IPS-20b (cell line): ENCODE measurements at regions not wholly inside any gene's neighbourhood (a gene's known extent, or its start where the extent isn't known, plus 50 kb on each side); places are given as distances from the start of the nearest gene placed in this dataset.
"Not testable (repeated sequence)": the region's sequence is repeated elsewhere in the genome, so short reads cannot be mapped to it uniquely, and the experiment has no call there.

Source experiments
- H3K27ac ChIP-seq: one replicate; pipeline ENCODE4 v1.5.1; 2013; ENCODE audit warnings: low read length
- H3K27me3 ChIP-seq: 2 replicates; pipeline ENCODE4 v1.6.1; 2013; ENCODE audit warnings: mild to moderate bottlenecking, low read length, inconsistent platforms; ENCODE audit not compliant: insufficient read depth
- H3K36me3 ChIP-seq: 2 replicates; pipeline ENCODE4 v1.6.1; 2013; ENCODE audit warnings: low read depth, mild to moderate bottlenecking, inconsistent platforms, low read length, moderate library complexity; ENCODE audit not compliant: insufficient read depth
- H3K4me1 ChIP-seq: 2 replicates; pipeline ENCODE4 v1.6.1; 2013; ENCODE audit warnings: mild to moderate bottlenecking, control low read depth, inconsistent platforms, low read length, moderate library complexity; ENCODE audit not compliant: insufficient read depth
- H3K4me3 ChIP-seq: 2 replicates; pipeline ENCODE4 v1.5.1; 2013; ENCODE audit warnings: mild to moderate bottlenecking, low read length, inconsistent platforms
- H3K9ac ChIP-seq: 2 replicates; pipeline ENCODE4 v1.6.1; 2013; ENCODE audit warnings: low read depth, mild to moderate bottlenecking, inconsistent platforms, low read length, moderate library complexity
- H3K9me3 ChIP-seq: 2 replicates; pipeline ENCODE4 v1.6.1; 2013; ENCODE audit warnings: mild to moderate bottlenecking, low read depth, low read length, inconsistent platforms; ENCODE audit not compliant: insufficient read depth

DNA sequence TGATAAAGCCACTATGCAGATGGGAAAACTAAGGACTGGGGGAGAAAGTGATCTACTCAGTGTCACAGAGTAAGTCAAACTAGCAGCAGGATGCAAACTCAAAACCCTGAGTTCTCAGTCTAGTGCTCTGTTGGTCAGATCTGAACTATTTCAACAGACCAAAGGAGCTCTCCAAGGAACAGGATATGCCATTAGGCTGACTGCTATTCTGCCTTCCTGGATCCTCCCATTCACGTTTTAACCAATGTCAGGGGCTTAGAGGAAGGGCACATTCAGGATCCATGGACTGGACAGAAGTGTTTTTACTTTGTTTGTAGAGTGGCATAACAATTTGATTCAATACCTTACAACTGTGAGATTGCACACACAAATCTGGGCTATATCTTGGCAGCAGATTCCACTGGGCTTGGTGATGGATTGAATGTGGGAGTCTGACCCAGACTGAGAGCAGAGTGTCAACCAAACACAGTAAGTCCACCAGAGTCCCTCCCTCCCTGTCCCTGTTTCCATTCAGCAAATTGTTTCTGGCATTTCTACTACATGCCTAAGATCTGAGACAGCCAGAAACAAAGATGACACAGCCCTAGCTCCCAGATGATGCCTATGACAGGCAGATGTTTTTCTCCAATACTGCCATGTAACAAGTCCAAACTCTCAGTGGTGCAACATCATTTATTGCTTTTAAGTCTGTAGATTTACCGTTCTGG, 337.8 kb upstream of the CDH5 start:
- Histone ChIP-seq H3K27me3 (no peaks in the 10 kb centered on the region), H3K4me1 (no peaks in the 10 kb centered on the region), H3K4me3 (no peak overlapping the region), H3K27ac (no peak overlapping the region), H3K9ac (no peak overlapping the region), H3K36me3 (no peaks in the 10 kb centered on the region), H3K9me3 (peaks cover 14% of the 10 kb centered on the region)

DNA sequence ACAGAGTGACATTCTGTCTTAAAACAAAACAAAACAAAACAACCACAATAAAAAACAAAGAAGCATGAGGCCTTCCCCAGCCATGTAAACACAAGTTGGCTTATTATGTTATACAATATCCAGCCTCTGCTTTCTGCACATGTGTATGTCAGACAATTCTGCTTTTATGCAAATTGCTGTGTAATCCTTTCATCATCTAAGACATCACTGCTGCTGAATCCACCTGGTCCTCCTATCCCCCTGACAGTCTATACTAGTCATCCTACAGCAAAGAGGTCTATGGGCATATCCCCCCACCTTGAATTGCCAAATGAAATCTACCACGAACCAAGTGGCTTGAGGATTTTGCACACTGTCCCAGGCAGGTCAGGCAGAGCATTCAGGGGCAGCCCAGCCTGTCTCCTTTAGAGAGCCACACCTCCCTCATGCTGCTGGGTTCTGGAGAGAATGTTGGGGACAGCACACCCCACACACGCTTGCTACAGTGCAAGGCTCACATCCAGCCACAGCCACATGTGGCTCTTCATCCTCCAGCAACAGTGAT, 339.6 kb upstream of the CDH5 start:
- Histone ChIP-seq H3K27me3 (no peaks in the 10 kb centered on the region), H3K27ac (no peak overlapping the region), H3K9me3 (peaks cover 19% of the 10 kb centered on the region), H3K9ac (no peak overlapping the region), H3K4me3 (no peak overlapping the region), H3K36me3 (no peaks in the 10 kb centered on the region), H3K4me1 (no peaks in the 10 kb centered on the region)

- Histone ChIP-seq H3K4me1 (no peaks in the 10 kb centered on the region), H3K27ac (no peak overlapping the region), H3K27me3 (no peaks in the 10 kb centered on the region), H3K9me3 (peaks cover 19% of the 10 kb centered on the region), H3K9ac (no peak overlapping the region), H3K36me3 (no peaks in the 10 kb centered on the region), H3K4me3 (no peak overlapping the region)
Observed at GRCh38 chr16:66026211-66026610, 340.3 kb upstream of the CDH5 start.

- H3K27me3 ChIP-seq: no peaks in the 10 kb centered on the region
- no peaks in the 10 kb centered on the region for H3K4me1 ChIP-seq
- H3K36me3 ChIP-seq: no peaks in the 10 kb centered on the region
- H3K27ac ChIP-seq: no peak overlapping the region
- H3K9me3 ChIP-seq: peaks cover 19% of the 10 kb centered on the region
- no peak overlapping the region for H3K9ac ChIP-seq
- no peak overlapping the region for H3K4me3 ChIP-seq
Observed at GRCh38 chr16:66025751-66026150, 340.7 kb upstream of the CDH5 start.

DNA sequence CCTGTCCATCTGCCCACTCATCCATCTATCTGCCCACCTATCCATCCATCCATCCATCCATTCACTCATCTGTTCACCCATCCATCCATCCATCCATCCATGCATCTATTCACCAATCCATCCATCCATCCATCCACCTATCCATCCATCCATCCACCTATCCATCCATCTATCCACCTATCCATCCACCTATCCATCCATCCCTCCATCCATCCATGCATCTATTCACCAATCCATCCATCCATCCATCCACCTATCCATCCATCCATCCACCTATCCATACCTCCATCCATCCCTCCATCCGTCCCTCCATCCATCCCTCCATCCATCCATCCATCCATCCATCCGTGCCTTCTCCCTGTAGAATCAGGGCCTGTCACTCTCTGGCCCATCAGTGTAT, 341.9 kb upstream of the CDH5 start:
- H3K27ac ChIP-seq, H3K27me3 ChIP-seq, H3K4me1 ChIP-seq, H3K9ac ChIP-seq, H3K4me3 ChIP-seq, H3K36me3 ChIP-seq: not testable (repeated sequence)
- H3K9me3 ChIP-seq: peaks cover 19% of the 10 kb centered on the region

- Histone ChIP-seq H3K4me3 (no peak overlapping the region), H3K4me1 (no peaks in the 10 kb centered on the region), H3K36me3 (no peaks in the 10 kb centered on the region)
Observed at GRCh38 chr16:66023481-66023880, 343.0 kb upstream of the CDH5 start.

GRCh38 chr16:66020642-66021041, 345.8 kb upstream of the CDH5 start:
- Histone ChIP-seq H3K4me1 (no peaks in the 10 kb centered on the region), H3K9ac (no peak overlapping the region), H3K4me3 (no peak overlapping the region)

More at GRCh38 chr16:66023481-66023880, 343.0 kb upstream of the CDH5 start:
- peaks cover 19% of the 10 kb centered on the region for H3K9me3 ChIP-seq
- no peak overlapping the region for H3K27ac ChIP-seq
- H3K9ac ChIP-seq: no peak overlapping the region
- no peaks in the 10 kb centered on the region for H3K27me3 ChIP-seq

DNA sequence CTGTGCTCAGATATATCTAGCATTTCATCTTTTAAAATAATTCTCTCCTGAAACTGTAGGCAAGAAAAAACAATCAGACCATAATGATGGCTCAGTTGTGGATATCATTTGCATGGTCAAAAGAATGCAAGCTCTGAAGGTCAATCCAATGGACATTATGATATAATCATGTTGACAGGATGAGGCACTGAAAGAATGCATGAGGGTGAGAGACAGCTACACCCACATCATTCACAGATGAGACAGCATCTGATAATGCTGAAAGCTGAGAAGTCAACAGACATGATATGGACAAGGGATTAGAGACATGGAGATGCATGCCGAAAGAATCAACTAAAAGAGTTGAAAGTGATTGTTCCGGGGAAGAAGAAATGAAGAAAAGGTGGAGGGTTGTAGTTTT, 346.4 kb upstream of the CDH5 start:
- Histone ChIP-seq H3K4me3 (no peak overlapping the region), H3K4me1 (no peaks in the 10 kb centered on the region), H3K9me3 (peaks cover 18% of the 10 kb centered on the region), H3K9ac (no peak overlapping the region), H3K27ac (no peak overlapping the region), H3K36me3 (no peaks in the 10 kb centered on the region), H3K27me3 (no peaks in the 10 kb centered on the region)

More at GRCh38 chr16:66020642-66021041, 345.8 kb upstream of the CDH5 start:
- Histone ChIP-seq H3K9me3 (peaks cover 19% of the 10 kb centered on the region), H3K36me3 (no peaks in the 10 kb centered on the region), H3K27ac (no peak overlapping the region), H3K27me3 (no peaks in the 10 kb centered on the region)

DNA sequence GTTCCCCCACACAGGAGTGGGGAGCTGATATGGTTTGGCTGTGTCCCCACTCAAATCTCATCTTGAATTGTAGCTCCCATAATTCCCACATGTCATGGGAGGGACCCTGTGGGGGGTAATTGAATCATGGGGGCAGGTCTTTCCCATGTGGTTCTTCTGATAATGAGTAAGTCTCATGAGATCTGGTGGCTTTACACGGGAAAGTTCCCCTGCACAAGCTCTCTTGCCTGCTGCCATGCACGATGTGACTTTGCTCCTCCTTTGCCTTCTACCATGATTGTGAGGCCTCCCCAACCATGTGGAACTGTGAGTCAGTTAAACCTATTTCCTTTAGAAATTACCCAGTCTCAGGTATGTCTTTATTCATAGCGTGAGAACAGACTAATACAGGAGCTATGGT, 347.0 kb upstream of the CDH5 start:
- H3K27ac ChIP-seq: not testable (repeated sequence)

DNA sequence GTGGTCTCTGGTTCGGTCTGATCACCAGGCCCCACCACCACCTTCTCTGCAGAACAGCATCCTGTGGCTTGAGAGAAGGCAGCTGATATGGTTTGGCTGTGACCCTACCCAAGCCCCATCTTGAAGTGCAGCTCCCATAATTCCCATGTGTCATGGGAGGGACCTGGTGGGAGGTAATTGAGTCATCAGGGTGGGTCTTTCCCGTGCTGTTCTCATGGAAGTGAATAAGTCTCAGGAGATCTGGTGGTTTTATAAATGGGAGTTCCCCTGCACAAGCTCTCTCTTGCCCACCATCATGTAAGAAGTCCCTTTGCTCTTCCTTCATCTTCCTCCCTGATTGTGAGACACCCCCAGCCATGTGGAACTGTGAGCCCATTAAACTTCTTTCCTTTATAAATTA, 352.3 kb upstream of the CDH5 start:
- Histone ChIP-seq H3K9me3 (no peaks in the 10 kb centered on the region), H3K4me3 (no peak overlapping the region), H3K36me3 (no peaks in the 10 kb centered on the region), H3K27ac (no peak overlapping the region), H3K4me1 (no peaks in the 10 kb centered on the region), H3K27me3 (no peaks in the 10 kb centered on the region), H3K9ac (no peak overlapping the region)

More for the DNA sequence above, 347.0 kb upstream of the CDH5 start:
- not testable (repeated sequence) for H3K36me3 ChIP-seq, H3K4me1 ChIP-seq, H3K27me3 ChIP-seq, H3K9ac ChIP-seq, H3K4me3 ChIP-seq
- peaks cover 13% of the 10 kb centered on the region; the same call in 1 of the 2 replicates for H3K9me3 ChIP-seq

- Histone ChIP-seq H3K4me3 (no peak overlapping the region), H3K4me1 (no peaks in the 10 kb centered on the region), H3K9me3 (no peaks in the 10 kb centered on the region), H3K9ac (no peak overlapping the region), H3K36me3 (no peaks in the 10 kb centered on the region), H3K27ac (no peak overlapping the region), H3K27me3 (no peaks in the 10 kb centered on the region)
Observed at GRCh38 chr16:66013486-66013885, 353.0 kb upstream of the CDH5 start.

- H3K27ac ChIP-seq: no peak overlapping the region
- H3K4me1 ChIP-seq: no peaks in the 10 kb centered on the region
- no peak overlapping the region for H3K9ac ChIP-seq
- no peaks in the 10 kb centered on the region; the same call in 1 of the 2 replicates for H3K27me3 ChIP-seq
- H3K36me3 ChIP-seq: no peaks in the 10 kb centered on the region
- no peaks in the 10 kb centered on the region for H3K9me3 ChIP-seq
- H3K4me3 ChIP-seq: no peak overlapping the region
Observed at GRCh38 chr16:66008136-66008535, 358.4 kb upstream of the CDH5 start.
